Left lobe of liver (tissue), 2 donors: ENCODE measurements at regions not wholly inside any gene's neighbourhood (a gene's known extent, or its start where the extent isn't known, plus 50 kb on each side); places are given as distances from the start of the nearest gene placed in this dataset.
"Not testable (repeated sequence)": the region's sequence is repeated elsewhere in the genome, so short reads cannot be mapped to it uniquely, and the experiment has no call there.

Experiments used
- ATAC-seq: fragments of 200-7000 bp; cut with Tn5 transposase; one replicate; pipeline ENCODE4 v1.9.1; 2020; ENCODE audit warnings: mild to moderate bottlenecking, moderate library complexity
- DNase-seq: peaks from one replicate; pipeline ENCODE4 v3.0.0-alpha.2; 2020; ENCODE audit warnings: low spot score
- donor health status: DM: no; HTN: no; CAD: no; lungs with moderate emphysema.
- donor health status: DM: no; HTN: yes; CAD: no.

GRCh38 chr17:21756856-21757619, 64.7 kb downstream of the KCNJ18 start:
- DNase-seq = no peak
- ATAC-seq = no peak

GRCh38 chr17:21759636-21760035, 67.3 kb downstream of the KCNJ18 start:
- not testable (repeated sequence) for ATAC-seq, DNase-seq

GRCh38 chr17:21763738-21764340, 71.5 kb downstream of the KCNJ18 start:
- DNase-seq = not testable (repeated sequence)

GRCh38 chr17:21765651-21766290, 73.4 kb downstream of the KCNJ18 start:
- not testable (repeated sequence) for DNase-seq, ATAC-seq

More at GRCh38 chr17:21763738-21764340, 71.5 kb downstream of the KCNJ18 start:
- ATAC-seq = not testable (repeated sequence)

GRCh38 chr17:21766565-21766964, 74.2 kb downstream of the KCNJ18 start:
- not testable (repeated sequence) for ATAC-seq, DNase-seq

- DNase-seq = not testable (repeated sequence)
Measured at GRCh38 chr17:21767162-21768156, 75.1 kb downstream of the KCNJ18 start.

GRCh38 chr17:21768244-21768643, 75.9 kb downstream of the KCNJ18 start:
- ATAC-seq, DNase-seq: not testable (repeated sequence)

More at GRCh38 chr17:21767162-21768156, 75.1 kb downstream of the KCNJ18 start:
- ATAC-seq = not testable (repeated sequence)

- not testable (repeated sequence) for DNase-seq, ATAC-seq
Measured at GRCh38 chr17:21768729-21769462, 76.6 kb downstream of the KCNJ18 start.

- DNase-seq, ATAC-seq: not testable (repeated sequence)
Measured at GRCh38 chr17:21769781-21770180, 77.5 kb downstream of the KCNJ18 start.

GRCh38 chr17:21770466-21771446, 78.4 kb downstream of the KCNJ18 start:
- DNase-seq = not testable (repeated sequence)
- peak; percentile 94 for ATAC-seq

- no peak for ATAC-seq
- DNase-seq = no peak
Measured at GRCh38 chr17:21772321-21772720, 80.0 kb downstream of the KCNJ18 start.

GRCh38 chr17:21772991-21773713, 80.8 kb downstream of the KCNJ18 start:
- ATAC-seq = not testable (repeated sequence)

GRCh38 chr17:21774263-21774662, 81.9 kb downstream of the KCNJ18 start:
- DNase-seq = no peak
- ATAC-seq = no peak

More at GRCh38 chr17:21772991-21773713, 80.8 kb downstream of the KCNJ18 start:
- not testable (repeated sequence) for DNase-seq

GRCh38 chr17:21775566-21775965, 83.2 kb downstream of the KCNJ18 start:
- not testable (repeated sequence) for DNase-seq, ATAC-seq

GRCh38 chr17:21776921-21777320, 84.6 kb downstream of the KCNJ18 start:
- not testable (repeated sequence) for ATAC-seq, DNase-seq

GRCh38 chr17:21778866-21779265, 86.5 kb downstream of the KCNJ18 start:
- not testable (repeated sequence) for DNase-seq, ATAC-seq

- not testable (repeated sequence) for ATAC-seq, DNase-seq
Measured at GRCh38 chr17:21780293-21780888, 88.1 kb downstream of the KCNJ18 start.
